ENCODE measurements at regions not wholly inside any gene's neighbourhood (a gene's known extent, or its start where the extent isn't known, plus 50 kb on each side); places are given as distances from the start of the nearest gene placed in this dataset.

- TF ChIP-seq CTCF (IDR thresholded peaks at IDR 0.05; ENCODE audit: low read length) = no peak
- TF ChIP-seq EZH2 (optimal IDR thresholded peaks at IDR 0.05; ENCODE audit: low read depth, low read length) = no peak
These were observed 67.7 kb upstream of the PTHLH start for GRCh38 chr12:28040246-28040645.
